NCI-H510A (cell line): ENCODE measurements at regions not wholly inside any gene's neighbourhood (a gene's known extent, or its start where the extent isn't known, plus 50 kb on each side); places are given as distances from the start of the nearest gene placed in this dataset.
A peak's percentile ranks its signal among the peaks of the same experiment; 100 is the strongest.
"Not testable (repeated sequence)": the region's sequence is repeated elsewhere in the genome, so short reads cannot be mapped to it uniquely, and the experiment has no call there.

ENCODE experiments used
- DNase-seq: peaks from one replicate; lab custom pipeline; 2025; lab: John Stamatoyannopoulos, UW

DNA sequence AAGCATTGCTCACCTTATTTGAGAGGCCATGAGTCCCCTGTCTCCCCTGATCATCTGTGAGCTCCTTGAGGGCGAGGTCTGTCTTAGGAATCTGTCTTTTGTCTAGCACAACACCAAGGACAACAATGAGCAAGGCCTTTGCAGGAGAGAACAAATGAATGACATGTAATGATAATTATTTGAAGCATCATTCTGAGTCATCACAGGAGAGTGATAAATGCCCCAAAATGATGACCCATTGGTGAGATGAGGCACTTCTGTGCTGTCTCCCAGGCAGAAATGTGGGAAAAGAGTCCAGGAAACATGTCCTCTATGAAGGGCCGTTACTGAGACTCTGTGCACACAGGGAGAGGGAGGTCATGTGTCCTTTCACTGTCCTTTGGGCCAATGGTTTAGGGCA is 105.2 kb upstream of the LRFN2 start:
- DNase-seq, result no peak

DNA sequence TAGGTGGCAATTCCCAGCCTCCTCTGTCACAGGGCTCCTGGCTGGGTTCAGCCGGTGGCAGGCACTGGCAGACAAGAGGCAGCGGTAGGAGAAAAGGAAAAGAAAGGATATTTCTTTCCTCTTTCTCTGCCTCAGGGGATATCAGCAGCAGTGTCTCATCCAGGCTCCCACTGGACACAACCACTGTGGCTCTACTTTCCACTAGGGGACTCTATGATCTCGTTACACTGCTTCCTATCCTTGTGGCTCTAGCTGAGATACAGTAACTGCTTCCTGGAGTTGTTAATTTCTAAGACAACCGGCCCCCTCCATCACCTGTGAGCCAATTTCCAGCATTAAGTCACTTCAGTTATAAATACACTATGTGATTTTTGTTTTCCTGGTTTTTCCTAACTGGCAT is 102.0 kb upstream of the LRFN2 start:
- no peak for DNase-seq

DNA sequence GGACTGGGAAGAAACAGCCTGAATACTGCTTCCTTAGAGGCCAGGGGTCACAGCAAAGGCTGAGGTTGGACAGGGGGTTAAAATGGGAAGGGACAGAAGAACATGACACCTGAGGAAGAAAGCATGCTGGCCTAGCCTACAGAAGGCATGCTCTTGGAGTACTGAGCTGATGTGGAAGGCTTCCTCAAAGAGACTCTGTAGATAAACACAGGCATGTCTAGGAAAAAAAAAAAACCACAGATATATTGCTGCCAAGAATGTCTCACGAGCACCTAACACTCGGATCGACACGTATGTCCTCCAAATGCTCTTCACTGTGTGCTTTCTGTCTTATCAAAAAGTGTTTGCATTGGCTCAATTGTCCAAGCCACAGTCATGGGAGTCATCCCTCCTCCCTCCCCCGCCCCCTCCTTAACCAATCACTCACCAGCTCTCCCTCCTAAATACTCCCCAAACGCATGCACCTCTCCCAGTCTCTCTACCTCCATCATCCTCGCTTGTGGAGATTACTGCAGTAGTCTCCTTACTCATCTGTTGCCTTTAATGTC is 101.1 kb upstream of the LRFN2 start:
- DNase-seq, result no peak

DNA sequence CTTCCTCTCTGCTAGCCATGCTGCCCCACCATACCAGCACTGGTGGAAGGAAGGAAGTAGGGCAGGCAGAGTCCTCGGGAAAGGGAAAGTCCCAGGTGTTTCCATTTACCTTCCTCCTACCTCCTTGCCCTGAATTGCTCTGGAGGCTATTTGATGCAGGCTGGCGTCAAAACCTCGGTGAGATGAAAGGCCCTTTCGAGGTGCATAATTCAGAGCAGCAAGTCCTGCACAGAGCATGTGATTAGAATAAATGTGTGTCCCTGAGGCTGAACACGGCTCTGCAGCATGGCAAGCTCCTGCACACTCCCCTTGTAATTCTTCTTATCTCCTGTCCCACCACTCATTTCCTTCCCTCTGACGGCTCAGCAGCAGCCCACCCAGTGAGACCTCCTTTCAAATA is 98.7 kb upstream of the LRFN2 start:
- DNase-seq, result no peak

DNA sequence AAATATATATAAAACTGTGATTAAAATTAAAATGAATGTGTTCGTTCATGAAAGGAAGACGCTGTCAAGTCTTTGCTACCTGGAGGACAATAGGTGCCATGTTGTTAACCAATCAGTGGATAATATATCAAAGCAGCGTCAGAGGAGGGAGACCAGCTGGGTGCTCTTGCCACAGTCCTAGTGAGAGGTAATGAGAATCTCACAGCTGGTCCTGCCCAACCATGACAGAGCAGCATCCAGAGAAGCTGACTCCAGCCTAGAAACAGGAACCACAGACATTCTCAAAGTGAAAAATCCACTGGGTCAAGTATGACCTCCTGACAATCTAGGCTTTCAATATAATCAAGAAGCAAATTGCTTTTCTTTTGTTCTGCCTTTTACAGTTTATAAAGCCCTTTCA is 94.5 kb upstream of the LRFN2 start:
- peak; percentile 24 for DNase-seq

DNA sequence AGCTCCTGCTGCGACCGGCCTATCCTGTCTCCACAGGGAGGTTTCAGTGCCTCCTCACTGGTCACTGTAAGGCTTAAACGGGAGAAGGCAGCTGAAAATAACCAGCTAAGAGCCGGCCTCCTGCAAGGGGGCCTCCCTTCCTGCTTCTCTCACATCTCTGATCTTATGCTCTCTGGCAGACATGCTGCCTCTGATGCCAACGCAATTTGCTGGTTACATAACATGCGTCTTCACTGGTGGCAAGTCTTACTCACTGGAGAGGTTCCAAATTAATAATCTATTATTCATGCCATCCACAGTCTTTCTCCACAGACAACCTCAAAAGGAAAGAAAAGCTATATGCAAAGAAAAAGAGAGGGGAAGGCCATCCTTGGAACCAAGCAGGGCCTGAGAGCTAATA is 91.8 kb upstream of the LRFN2 start:
- no peak for DNase-seq

DNA sequence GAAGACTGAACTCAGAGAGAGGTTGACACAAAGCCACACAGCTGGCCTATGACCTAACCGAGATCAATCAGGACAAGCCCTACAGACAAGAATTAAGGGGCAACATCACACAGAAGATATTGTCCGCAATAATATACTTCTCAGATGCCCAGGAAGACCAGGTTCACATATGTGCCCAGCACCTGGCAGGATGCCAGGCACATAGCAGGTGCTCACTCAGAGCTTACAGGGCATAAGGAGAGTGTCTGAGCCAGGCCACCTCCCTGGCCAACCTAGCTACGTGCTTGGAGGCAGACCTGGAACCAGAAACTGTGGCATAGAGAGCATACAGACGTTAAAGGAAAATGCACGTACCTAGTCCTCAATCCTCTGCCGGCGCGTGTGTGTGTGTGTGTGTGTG is 87.0 kb upstream of the LRFN2 start:
- peak; percentile 17 for DNase-seq

DNA sequence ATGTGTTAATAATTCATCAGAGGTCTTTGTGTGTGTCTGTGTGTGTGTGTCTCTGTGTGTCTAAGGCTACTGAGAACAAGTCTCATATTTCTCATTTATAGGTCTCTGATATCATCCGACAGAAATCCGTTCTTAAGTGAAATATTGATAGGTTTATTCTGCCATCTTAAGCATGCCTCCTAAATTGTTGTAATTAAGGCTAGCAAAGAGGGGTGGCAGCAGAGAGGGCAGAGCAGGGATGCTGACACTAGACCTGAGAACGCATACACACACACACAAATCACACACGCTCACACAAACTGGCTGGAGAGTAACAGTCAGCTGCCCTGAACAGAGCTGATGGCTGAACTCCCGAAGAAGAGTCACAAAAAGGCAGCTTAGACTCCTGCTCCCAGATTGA is 84.9 kb upstream of the LRFN2 start:
- peak; percentile 8 for DNase-seq

DNA sequence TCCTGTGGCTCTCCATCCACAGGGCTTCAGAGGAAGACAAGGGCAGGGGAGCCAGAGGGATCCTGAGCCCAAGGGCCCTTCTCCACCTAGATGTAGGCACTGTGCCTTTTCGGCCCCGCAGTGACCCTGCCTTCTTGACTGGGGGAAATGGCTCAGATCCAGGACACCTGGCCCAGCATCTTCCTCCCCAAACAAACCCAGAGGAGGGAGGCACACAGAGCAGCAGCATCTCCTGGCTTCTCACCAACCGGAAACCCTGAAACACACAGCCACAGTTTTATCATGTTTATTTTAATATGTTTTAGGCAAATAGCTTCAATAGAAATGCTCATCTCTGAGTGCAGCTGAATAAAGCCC is 84.5 kb upstream of the LRFN2 start:
- no peak for DNase-seq

DNA sequence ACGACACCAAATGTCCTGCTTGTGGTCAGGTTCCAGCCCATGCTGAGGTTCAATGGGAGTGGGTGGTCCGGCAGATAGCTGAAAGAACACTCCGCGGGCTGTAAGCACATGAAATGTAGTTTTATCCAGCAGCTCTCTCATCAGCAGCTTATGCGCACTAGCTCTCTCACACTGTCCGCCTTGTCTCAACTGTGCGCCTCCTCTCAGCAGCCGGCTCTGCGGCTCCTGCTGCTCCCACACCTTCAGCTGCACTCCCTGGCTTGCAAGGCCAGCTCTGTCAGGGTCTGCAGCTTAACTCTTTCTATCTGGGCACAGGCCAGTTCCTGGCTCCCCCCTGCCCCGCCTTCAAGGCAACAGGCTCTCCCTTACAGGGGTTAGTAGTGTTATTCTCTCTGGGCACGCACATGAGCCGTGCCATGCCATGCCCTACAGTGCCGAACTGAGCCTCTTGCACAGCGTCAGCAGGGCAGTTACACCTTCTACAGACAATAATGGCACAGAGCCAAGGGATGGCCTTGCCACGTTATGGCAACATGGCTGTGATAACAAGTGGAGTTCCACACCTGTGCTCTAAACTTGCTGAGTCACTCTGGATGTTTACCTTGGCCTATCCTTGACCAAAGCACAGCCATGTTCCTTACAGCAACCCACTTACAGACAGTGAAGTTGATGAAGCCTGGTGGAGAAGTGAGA is 84.0 kb upstream of the LRFN2 start:
- DNase-seq, result peak; percentile 49

DNA sequence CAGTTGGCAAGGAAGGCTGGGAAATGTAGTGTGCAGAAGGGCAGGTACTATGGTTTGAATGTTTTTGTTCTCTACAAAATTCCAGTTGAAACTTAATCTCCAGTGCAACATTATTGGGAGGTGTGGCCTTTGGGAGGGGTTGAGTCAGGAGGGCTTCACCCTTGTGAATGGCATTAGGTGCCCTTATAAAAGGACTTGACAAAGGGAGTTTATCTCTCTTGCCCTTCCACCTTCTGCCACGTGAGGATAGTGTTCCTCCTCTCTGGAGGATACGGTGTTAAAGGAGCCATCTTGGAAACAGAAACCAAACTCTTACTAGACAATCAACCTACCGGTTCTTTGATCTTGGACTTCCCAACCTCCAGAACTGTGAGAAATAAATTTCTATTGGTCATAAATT is 82.2 kb upstream of the LRFN2 start:
- DNase-seq, result no peak

DNA sequence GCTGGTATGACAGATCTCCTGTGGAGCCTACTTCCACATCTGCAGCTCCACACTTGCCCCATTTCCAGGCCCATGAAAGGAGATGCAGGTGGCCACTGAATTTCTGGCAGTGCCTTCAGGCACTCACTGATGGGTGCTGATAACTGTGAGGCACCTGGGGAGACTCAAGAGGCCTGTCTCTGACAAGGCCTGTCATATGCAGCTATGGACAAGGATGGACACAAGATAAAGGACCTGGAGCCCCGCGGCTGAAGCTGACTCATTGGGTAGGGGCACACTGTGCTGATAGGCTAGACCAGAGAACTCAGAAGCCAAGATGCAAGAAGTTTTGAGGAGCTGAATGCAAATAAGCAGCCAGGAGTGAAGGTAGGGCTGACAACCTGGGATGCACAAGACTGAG is 81.0 kb upstream of the LRFN2 start:
- no peak for DNase-seq

DNA sequence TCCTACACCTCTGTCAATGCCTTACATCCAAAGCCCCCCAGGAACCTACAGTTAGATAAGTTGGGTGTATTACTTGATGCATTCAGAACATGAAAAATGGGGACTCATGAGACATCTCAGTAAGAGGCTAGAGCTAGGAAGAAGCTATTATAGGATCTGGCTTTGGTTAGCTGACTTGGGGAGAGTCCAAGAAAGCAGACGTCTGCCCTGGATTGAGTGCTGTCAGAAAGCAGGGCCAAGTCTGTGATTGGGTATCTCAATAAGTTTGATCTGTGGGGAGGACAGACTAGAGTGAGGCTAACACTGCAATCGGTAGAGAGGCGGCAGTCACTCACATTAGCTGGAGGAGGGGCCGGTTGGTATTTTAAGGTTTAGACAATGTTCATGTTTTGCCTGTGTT is 79.4 kb upstream of the LRFN2 start:
- no peak for DNase-seq

DNA sequence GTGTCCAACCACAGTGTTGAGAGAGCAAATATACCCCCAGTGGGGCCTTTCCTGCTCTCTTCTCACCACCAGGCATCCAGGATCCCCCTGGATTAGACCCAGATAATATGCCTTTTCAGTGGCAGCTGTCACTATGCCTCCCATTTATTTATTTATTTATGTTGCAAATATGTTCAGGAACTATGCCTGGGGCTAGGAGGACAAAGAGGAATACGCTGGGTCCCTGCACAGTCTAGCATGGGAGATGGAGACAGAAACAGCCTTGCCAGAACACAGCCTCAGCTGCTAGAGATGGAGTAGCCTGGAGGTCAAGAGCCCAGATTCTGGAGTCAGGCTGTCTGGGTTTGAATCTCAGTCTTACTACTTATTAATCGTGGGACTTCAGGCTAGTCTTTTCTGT is 74.6 kb upstream of the LRFN2 start:
- no peak for DNase-seq

DNA sequence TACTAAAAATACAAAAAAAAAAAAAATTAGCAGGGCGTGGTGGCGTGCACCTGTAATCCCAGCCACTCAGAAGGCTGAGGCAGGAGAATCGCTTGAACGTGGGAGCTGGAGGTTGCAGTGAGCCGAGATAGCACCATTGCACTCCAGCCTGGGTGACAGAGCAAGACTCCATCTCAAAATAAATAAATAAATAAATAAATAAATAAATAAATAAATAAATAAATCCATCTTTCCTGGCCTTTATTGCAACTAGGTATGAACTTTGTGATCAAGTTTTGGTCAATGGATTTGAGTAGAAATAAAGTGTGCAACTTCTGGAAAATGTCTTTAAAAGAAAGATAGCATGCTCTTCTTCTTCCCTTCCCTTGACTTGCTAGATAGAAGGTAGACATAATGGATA is 69.6 kb upstream of the LRFN2 start:
- not testable (repeated sequence) for DNase-seq

DNA sequence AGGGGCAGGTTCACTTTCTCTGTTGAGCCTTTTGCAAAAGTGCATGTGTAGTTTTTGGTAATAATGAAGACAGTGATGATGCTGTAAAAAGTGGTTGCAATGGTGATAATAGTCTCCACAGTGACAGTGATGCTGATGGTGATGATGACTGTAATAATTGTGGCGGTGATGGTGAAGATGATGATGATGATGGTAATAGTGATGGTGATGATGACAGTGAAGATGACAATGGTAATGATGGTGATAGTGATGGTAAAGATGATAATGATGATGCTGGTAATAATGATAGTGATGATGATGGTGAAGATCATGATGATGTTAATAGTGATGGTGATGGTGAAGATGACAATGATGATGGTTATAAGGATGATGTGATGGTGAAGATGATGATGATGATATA is 67.7 kb upstream of the LRFN2 start:
- no peak for DNase-seq

DNA sequence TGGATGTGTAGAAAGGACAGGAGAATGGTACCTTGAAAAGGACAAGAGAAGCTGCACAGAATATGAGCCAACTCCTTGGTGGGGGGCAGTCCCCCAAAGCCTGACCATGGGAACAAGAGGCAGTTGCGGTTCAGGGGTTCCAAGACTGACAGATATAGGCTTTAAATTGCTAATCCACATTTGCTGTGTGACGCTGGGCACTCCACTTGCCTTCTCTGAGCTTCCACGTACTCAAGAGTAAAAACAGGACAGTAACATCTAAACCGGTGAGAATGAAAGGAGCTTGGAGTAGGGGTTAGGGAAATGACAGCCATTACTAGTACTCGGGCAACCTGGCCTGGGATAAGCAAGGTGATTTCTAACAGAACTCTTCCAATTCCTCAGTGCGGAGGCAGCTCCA is 57.9 kb upstream of the LRFN2 start:
- no peak for DNase-seq

DNA sequence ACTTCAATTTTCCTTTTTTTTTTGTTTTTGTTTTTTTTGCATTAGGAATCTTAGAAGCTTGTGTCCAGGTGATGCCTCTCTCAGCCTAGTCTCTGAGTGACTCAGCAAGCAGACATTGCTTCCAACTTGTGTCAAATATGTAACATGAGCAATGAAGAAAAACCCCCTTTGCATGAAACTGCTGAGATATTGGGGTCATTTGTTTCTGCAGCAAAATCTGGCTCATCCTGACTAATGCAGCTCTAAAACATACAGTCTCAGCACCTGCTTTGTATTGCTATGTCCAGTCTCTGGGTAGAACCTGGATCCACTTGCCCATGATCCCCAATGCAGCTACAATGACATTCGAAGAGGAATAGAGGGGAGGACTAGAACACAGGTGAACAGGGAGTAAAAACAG is 55.7 kb upstream of the LRFN2 start:
- DNase-seq, result no peak

DNA sequence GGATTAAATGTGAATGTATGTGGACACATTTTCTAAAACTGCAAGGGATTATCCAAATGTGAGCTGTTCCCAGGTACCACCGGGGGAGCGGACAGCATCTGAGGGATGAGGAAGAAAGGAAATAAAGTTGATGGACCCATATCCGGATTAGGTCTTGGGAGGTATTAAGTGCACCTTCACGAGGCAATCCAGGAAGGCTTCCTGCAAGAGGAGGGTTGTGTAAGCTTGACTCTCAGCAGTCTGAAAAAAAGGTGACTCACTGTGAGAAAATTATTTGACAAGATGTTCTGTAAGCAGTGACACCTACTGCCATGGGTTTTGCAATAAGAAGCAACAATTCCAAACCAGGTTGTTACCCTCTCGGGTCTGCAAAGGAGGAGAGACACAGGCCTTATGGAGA is 55.0 kb upstream of the LRFN2 start:
- DNase-seq, result no peak

DNA sequence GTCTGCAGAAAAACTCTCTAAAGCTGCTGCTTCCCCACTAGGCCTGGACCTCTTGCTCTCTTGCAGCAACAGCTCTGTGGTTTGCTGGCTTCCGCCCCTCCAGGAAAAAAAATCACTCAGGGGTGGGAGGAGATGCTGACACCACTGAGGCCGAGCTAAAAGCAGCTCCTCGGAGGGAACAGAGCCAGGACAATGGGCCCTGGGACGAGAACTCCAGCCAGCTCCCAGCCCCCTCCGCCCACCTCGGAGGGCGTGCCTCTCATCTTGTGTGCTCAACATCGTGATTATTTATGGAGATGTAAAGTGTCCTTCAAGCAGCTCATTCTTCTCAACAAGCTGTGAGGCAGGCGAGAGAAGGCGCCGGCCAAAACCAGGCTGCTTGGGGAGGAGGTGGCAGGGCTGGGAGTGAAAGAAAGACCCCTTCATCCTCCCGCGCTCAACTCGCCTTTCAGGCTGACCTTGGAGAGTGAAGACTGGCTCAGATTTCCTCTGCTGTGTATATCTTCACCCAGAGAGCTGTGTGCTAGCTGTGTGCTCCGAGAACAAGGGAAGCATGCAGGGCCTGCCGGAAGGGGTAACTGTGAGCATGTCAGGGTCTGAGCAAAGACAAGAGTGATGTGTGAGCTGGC is 53.5 kb upstream of the LRFN2 start:
- no peak for DNase-seq
